Activated T-cell treated with anti-CD3 and anti-CD28 coated beads, Interleukin-2, amount 50 U/mL, for 4 hours (primary cell): ENCODE measurements at regions not wholly inside any gene's neighbourhood (a gene's known extent, or its start where the extent isn't known, plus 50 kb on each side); places are given as distances from the start of the nearest gene placed in this dataset.

Experiments used
- ATAC-seq, 2 donors: fragments of 200-7000 bp; cut with Tn5 transposase; one replicate each; pipeline ENCODE4 v1.10.0; 2021
- DNase-seq: peaks from one replicate; pipeline ENCODE4 v3.0.0-alpha.2; 2020
- H3K27me3 Mint-ChIP-seq: one replicate; pipeline ENCODE4 v1.8.0; 2021; ENCODE audit warnings: low read depth, mixed read lengths
- H3K36me3 Mint-ChIP-seq: one replicate; pipeline ENCODE4 v1.8.0; 2022; ENCODE audit warnings: mixed read lengths; ENCODE audit not compliant: insufficient read depth
- H3K4me1 Mint-ChIP-seq: one replicate; pipeline ENCODE4 v1.8.0; 2021; ENCODE audit warnings: low read depth, mixed read lengths
- H3K4me3 Mint-ChIP-seq: one replicate; pipeline ENCODE4 v1.8.0; 2021; ENCODE audit warnings: mild to moderate bottlenecking, moderate library complexity, mixed read lengths
- H3K9me3 Mint-ChIP-seq: one replicate; pipeline ENCODE4 v1.8.0; 2021; ENCODE audit warnings: mixed read lengths

DNA sequence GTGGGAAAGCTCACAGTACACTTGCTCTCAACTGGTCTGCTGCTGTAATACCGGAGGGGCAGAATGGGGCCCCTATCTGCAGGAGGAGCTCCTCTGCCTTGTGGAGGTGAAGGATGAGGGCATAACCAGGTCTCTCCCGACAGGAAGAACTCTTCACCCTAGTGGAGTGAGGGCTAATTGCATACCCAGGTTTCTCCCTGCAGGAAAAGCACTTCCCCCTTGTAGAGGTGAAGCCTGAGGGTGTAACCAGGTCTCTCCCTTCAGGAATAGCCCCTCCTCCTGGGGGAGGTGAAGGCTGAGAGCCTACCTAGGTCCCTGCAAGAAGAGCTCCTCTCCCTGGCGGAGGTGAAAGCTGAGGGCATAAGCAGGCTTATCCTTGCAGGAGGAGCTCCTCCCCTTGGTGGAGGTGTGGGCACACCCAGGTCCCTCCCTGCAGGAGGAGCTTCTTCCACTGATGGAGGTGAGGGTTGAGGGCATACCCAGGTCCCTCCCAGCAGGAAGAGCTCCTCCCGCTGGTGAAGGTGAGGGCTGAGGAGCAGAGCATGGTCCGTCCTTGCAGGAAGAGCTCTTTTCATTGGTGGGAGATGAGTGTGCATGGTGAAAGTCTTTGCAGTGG, 954.1 kb downstream of the NLGN4Y start:
- no peak for ATAC-seq
- H3K9me3 Mint-ChIP-seq: no peaks in the 10 kb centered on the region
- no peak for DNase-seq
- no peaks in the 10 kb centered on the region for H3K36me3 Mint-ChIP-seq
- H3K4me1 Mint-ChIP-seq: no peaks in the 10 kb centered on the region
- no peak overlapping the region for H3K4me3 Mint-ChIP-seq
- no peaks in the 10 kb centered on the region for H3K27me3 Mint-ChIP-seq

DNA sequence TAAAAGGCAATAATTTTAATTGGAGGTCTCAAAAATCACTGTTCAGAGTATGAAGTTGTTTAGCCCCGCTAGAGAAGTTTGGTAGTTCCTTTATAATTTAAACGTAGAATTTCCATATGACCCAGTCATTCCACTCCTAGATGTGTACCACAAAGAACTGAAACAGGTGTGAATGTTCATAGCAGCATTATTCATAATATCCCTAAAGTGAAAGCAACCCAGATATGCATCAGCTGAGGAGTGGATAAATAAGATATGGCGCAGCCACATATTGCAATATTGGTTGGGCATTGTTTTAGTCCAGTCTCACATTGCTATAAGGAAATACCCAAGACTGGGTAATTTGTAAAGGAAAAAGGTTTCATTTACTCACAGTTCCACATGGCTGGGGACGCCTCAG, 976.2 kb downstream of the NLGN4Y start:
- H3K4me1 Mint-ChIP-seq: no peaks in the 10 kb centered on the region
- DNase-seq (no peak), ATAC-seq (no peak)
- no peak overlapping the region for H3K4me3 Mint-ChIP-seq
- no peaks in the 10 kb centered on the region for H3K36me3 Mint-ChIP-seq
- peaks cover 4% of the 10 kb centered on the region for H3K27me3 Mint-ChIP-seq
- H3K9me3 Mint-ChIP-seq: no peaks in the 10 kb centered on the region

DNA sequence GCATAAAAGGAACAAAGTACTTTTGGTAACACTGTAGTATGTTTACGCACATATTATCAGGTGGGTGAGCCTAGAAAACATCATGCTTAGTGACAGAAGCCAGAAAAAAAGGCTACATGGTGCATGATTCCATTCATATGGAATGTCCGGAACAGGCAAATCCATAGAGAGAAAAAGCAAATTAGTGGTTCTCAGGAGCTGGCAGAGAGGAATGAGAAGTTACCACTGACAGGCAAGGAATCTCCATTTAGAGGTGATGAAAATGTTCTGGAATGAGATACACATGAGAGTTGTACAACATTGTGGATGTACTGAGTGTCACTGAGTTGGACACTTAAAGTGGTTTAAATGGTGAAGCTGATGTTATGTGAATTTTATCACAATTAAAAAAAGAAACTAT, 976.9 kb downstream of the NLGN4Y start:
- Mint-ChIP-seq H3K4me1 (no peaks in the 10 kb centered on the region), H3K36me3 (no peaks in the 10 kb centered on the region), H3K4me3 (no peak overlapping the region), H3K27me3 (peaks cover 4% of the 10 kb centered on the region), H3K9me3 (no peaks in the 10 kb centered on the region)
- DNase-seq (no peak), ATAC-seq (no peak)

DNA sequence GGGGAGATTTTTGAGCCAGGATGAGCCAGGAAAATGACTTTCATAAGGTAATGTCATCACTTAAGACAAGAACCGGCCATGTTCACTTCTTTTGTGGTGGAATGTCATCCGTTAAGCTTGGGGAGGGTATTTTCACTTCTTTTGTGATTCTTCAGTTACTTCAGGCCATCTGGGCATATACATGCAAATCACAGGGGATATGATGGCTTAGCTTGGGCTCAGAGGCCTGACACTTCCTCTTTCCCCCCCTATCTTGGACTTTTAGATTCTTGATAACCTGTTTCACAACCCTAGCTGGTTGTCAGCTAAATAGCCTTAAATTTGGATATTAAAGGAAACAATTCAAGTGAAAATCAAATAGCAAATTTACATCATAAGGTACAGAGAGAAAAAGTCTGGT, 986.0 kb downstream of the NLGN4Y start:
- Mint-ChIP-seq H3K27me3 (peaks cover 3% of the 10 kb centered on the region), H3K9me3 (no peaks in the 10 kb centered on the region), H3K36me3 (no peaks in the 10 kb centered on the region), H3K4me3 (no peak overlapping the region), H3K4me1 (no peaks in the 10 kb centered on the region)
- DNase-seq: no peak
- no peak for ATAC-seq

DNA sequence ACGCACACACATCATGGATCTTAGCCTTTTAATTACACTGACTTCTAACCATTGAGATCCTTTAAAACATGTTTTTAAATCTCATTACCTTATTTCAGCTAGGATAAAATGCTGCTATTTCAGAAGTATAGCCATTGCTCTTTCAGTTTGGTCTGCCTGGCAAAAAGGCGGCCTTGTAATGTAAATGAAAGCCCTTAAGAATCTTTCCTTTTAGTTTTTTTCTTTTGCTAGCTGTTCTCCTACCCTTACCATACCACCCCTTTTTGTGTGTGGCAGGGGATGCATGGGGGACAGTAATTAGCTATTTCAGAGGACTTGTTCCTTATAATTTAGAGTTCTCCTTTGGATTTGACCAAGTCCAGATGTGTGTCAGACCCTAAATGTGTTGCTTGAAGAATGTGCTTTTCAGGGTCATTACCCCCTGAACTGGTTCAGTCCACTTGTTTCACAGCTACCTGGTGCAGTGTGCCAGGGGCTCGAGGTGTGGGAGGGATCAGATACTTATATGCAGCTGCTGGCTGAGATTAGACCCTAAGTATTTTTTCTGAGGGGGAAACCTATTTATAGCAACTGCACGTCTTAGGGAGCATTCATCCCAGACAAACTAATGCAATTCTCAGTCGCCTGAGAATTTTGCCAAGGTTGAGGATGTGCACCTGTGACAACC, 986.8 kb downstream of the NLGN4Y start:
- Mint-ChIP-seq H3K36me3 (no peaks in the 10 kb centered on the region), H3K4me1 (no peaks in the 10 kb centered on the region), H3K9me3 (no peaks in the 10 kb centered on the region), H3K27me3 (peaks cover 3% of the 10 kb centered on the region), H3K4me3 (no peak overlapping the region)
- no peak for ATAC-seq
- DNase-seq: no peak

DNA sequence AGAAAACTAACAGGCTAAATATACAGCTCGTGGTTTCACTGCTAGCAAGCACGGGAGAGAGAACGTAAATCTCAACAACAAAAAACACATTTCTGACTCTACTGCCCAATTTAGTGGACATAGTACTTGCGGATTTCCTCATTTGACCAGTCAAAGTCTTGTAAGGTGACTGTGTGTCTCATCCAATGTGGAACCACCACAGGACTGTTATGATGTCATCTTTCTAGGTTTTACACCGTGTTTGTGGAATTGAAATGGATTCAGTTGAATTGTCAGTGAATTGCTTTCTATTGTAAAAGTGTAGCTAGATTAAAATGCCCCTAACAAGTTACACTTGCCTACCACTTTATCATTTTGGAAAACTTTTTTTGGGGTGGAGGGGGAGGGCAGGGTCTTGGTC, 1010.8 kb downstream of the NLGN4Y start:
- no peak for DNase-seq
- no peaks in the 10 kb centered on the region for H3K9me3 Mint-ChIP-seq
- no peak overlapping the region for H3K4me3 Mint-ChIP-seq
- peaks cover 5% of the 10 kb centered on the region for H3K4me1 Mint-ChIP-seq
- H3K36me3 Mint-ChIP-seq: no peaks in the 10 kb centered on the region
- ATAC-seq: no peak
- peaks cover 9% of the 10 kb centered on the region for H3K27me3 Mint-ChIP-seq

DNA sequence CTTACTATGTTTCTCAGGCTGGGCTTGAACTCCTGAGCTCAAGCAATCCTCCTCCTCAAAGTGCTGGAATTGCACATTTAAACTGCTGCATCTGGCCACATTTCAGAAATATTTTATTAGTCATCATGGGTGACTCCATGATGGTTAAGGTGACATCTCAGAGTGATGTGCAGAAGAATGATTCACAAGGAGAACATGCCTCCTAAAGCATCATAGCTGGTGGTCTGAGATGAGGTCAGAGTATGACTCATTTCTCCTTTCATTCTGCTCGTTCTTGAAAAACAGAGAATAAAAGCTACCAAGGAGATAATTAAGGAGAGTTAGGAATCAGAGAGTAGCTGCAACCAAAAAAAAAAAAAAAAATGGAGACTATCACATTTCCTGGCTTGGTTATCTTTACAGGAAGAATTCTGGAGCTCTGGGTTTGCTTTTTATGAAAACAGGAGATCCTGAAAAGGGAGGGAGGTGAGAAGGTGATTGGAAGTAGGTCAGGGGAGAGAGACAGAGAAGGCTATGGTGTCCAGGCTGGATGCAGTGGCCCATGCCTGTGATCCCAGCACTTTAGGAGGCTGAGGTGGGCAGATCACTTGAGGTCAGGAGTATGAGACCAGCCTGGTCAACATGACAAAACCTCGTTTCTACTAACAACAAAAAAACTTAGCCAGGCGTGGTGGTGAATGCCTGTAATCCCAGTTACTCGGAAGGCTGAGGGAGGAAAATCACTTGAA, 1011.6 kb downstream of the NLGN4Y start:
- no peak overlapping the region for H3K4me3 Mint-ChIP-seq
- H3K4me1 Mint-ChIP-seq: peaks cover 5% of the 10 kb centered on the region
- no peaks in the 10 kb centered on the region for H3K36me3 Mint-ChIP-seq
- peak in 1 of 2 donors; percentile 90 for ATAC-seq
- no peaks in the 10 kb centered on the region for H3K9me3 Mint-ChIP-seq
- no peak for DNase-seq
- peaks cover 8% of the 10 kb centered on the region for H3K27me3 Mint-ChIP-seq

DNA sequence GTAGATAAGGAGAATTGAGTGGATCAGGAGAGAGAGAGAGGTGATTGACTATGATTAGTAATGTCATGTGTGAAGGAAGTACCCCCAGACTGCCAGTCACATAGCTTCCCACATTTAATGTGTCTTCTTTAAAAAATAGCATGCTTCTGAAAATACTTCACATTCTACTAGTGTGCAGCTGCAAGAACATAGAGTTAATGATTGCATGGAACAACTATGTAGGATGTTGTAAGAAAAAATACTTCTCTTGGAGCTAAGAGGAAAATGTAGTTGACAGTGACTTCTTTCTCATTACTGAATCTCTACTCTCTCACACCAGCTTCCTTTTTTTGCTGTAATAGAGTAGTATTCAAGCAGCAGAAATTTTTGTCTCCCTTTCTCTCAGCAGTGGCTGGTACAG, 1016.2 kb downstream of the NLGN4Y start:
- Mint-ChIP-seq H3K9me3 (no peaks in the 10 kb centered on the region), H3K27me3 (peaks cover 3% of the 10 kb centered on the region), H3K4me3 (no peak overlapping the region), H3K36me3 (no peaks in the 10 kb centered on the region), H3K4me1 (peaks cover 5% of the 10 kb centered on the region)
- DNase-seq (no peak), ATAC-seq (no peak)

DNA sequence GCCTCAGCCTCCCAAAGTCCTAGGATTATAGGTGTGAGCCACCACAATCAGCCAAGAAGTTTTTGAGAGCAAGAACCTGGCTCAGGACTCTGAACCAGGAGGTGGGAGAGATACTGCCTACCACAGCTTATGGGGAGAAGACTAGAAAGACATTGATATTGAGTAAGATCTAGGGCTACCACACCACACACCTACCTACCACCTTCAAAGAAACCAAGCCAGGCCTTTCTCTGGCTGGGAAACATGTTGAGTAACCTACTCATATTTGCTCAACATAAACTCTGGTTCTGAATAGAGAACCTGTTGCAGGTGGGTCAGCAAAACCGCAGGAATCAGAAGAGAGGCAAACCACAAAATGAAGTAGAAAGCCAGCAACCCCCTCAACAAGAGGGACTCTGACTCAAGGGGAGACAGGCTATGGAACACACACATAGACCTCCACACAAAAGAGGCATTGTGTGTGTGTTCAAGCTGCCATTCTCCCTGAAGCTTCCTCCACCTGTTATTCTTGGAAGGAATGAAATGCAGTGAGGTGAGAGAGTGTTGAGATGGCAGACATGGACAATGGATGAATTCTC, 1021.9 kb downstream of the NLGN4Y start:
- Mint-ChIP-seq H3K4me1 (no peaks in the 10 kb centered on the region), H3K27me3 (no peaks in the 10 kb centered on the region), H3K9me3 (no peaks in the 10 kb centered on the region), H3K36me3 (no peaks in the 10 kb centered on the region), H3K4me3 (no peak overlapping the region)
- peak in 1 of 2 donors; percentile 23 for ATAC-seq
- DNase-seq: no peak

DNA sequence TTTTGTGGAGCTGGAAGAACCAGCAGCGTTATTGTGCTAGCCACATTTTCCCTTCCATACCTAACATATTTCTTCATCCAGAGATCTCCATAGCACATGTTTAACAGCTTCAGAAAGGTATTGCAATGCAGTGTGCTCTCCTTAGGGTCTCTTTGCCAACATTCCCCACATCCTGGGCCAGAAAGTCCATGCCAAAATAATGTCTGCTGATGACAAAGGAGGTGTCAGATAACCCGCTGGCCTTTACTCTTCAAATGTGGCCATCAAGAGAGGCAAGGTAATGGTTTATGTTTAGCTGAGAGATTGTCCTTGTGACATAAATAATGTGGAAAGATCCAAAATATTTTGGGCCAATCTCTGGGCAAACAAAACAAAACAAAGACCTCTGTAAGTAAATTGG, 1027.7 kb downstream of the NLGN4Y start:
- ATAC-seq (no peak), DNase-seq (no peak)
- Mint-ChIP-seq H3K36me3 (no peaks in the 10 kb centered on the region), H3K9me3 (no peaks in the 10 kb centered on the region), H3K4me1 (no peaks in the 10 kb centered on the region), H3K4me3 (no peak overlapping the region), H3K27me3 (no peaks in the 10 kb centered on the region)

DNA sequence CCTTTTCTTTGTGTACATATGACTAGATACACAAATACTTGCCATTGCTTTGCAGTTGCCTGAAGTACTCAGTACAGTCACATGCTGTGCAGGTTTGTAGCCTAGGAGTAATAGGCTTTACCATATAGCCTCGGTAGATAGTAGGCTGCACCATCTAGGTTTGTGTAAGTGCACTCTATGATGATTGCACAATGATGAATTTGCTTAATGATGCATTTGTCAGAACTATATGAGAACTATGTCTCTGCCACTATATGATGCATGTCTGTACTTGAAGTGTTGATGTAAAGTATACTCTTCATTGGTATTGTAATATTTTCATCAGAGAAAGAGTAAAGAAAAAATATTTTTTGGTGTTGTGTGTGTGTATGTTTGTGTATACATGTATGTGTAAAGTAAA, 1030.7 kb downstream of the NLGN4Y start:
- no peak for DNase-seq
- no peaks in the 10 kb centered on the region for H3K4me1 Mint-ChIP-seq
- H3K36me3 Mint-ChIP-seq: no peaks in the 10 kb centered on the region
- H3K27me3 Mint-ChIP-seq: no peaks in the 10 kb centered on the region
- H3K9me3 Mint-ChIP-seq: no peaks in the 10 kb centered on the region
- H3K4me3 Mint-ChIP-seq: no peak overlapping the region
- no peak for ATAC-seq

DNA sequence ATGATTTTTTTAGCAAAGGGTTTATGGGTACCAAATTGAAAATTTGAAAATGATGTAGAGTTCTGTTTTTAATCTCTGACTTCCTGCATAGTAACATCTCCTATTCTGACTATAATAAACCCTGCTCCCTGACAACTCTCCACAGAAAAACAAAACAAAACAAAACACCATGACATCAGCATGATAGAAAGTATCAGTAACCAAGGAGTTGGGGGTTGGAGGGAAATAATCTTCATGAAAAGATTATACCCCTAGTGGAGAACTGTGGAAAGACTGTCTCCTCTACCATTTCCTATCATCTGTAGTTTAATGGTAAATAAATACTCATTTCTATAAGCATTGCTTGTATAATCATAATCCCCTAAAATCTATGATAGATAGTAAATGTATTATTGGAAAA, 1034.8 kb downstream of the NLGN4Y start:
- Mint-ChIP-seq H3K4me1 (no peaks in the 10 kb centered on the region), H3K9me3 (no peaks in the 10 kb centered on the region), H3K4me3 (no peak overlapping the region), H3K27me3 (no peaks in the 10 kb centered on the region), H3K36me3 (no peaks in the 10 kb centered on the region)
- ATAC-seq: no peak
- DNase-seq: no peak

DNA sequence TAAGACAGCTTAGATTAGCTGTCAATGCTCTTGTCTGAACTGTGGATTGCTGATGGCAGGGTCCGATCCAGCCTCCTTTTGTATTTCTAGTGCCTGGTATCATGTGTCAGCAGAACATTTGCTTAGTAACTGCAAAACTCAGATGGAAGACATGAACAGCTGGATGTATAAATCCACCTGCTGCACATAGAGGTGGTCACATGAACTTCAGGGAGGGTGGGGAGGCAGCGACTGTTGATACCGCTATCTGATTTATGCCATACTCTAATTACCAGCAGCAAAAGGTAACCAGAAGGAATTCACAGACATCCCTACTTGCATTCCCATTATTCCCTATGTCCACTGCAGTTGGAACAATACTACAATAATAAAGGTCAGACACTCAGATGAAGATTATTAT, 1036.5 kb downstream of the NLGN4Y start:
- Mint-ChIP-seq H3K36me3 (no peaks in the 10 kb centered on the region), H3K4me1 (no peaks in the 10 kb centered on the region), H3K27me3 (no peaks in the 10 kb centered on the region), H3K4me3 (no peak overlapping the region), H3K9me3 (no peaks in the 10 kb centered on the region)
- DNase-seq (no peak), ATAC-seq (no peak)

DNA sequence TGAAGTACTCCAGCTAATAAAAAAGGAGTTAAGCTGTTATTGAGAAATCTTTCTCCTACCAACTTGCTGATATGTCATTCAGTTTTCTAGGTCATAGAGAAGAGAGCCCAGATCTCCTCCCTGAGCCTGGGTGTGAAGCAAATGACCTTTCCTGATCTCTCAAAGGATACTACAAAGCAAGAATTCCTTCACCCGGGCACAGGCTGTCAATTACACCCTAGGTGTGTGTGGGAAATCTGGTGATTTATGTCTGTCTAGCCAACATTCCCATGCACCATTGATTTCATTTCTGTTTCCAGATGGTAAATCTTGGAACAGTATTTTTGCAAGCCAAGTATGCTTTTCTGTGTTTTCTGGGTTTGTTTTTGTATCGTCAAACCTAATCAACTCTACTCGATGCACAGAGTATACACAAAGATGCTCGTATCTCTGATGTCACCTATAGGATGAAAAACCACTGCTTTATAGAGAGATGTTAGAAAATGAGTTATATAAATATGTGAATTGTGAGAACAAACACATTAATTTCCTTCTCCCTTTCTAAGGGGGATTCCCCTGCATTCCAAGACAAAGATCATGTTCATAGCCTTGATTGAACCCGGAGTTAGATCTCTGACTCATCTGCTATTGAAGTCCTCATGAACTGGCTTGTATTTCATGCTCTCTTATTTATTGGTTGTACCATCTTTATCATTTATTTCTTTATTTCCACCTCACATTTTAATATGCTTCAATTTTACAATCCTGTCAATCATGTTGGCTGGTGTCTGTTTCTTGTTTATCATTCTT, 1037.4 kb downstream of the NLGN4Y start:
- no peaks in the 10 kb centered on the region for H3K36me3 Mint-ChIP-seq
- no peak overlapping the region for H3K4me3 Mint-ChIP-seq
- ATAC-seq (no peak), DNase-seq (no peak)
- no peaks in the 10 kb centered on the region for H3K9me3 Mint-ChIP-seq
- H3K27me3 Mint-ChIP-seq: no peaks in the 10 kb centered on the region
- H3K4me1 Mint-ChIP-seq: no peaks in the 10 kb centered on the region
